Endothelial cell of umbilical vein (primary cell): ENCODE measurements at regions not wholly inside any gene's neighbourhood (a gene's known extent, or its start where the extent isn't known, plus 50 kb on each side); places are given as distances from the start of the nearest gene placed in this dataset.

Experiments used
- BruUV-seq: library from RNA; stranded (reverse); fragments of 400-500 nt; replicated peaks from 2 replicates; lab custom pipeline; 2021; lab: Mats Ljungman, UMichigan
- CTCF ChIA-PET: fragments of 300-600, 350-600 bp; sonication (Branson Sonifier 250); formaldehyde crosslinking; loops from one replicate; lab custom pipeline; 2021; ENCODE audit warnings: antibody characterized with exemption, inconsistent platforms; lab: Charles Lee
- POLR2A ChIA-PET: fragments of 300-600, 350-600 bp; sonication (Branson Sonifier 250); formaldehyde crosslinking; loops from one replicate; lab custom pipeline; 2021; ENCODE audit warnings: antibody characterized with exemption, inconsistent platforms; lab: Charles Lee
- DNase-seq: peaks from one replicate; pipeline ENCODE4 v3.0.0-alpha.2; 2011; ENCODE audit warnings: low read depth, low spot score
- FAIRE-seq: peaks from 2 replicates; lab custom pipeline; 2011; peaks lifted over from hg19 to GRCh38; lab: Jason Lieb, UNC
- H2AFZ ChIP-seq: 2 replicates; pipeline ENCODE4 v1.6.0; 2012; ENCODE audit warnings: low read depth, low read length, control low read depth, inconsistent platforms
- H3K27ac ChIP-seq: 2 replicates; pipeline ENCODE4 v1.5.1; 2011; ENCODE audit warnings: low read depth, mild to moderate bottlenecking, control low read depth, low read length, moderate library complexity; ENCODE audit not compliant: insufficient read depth
- H3K27me3 ChIP-seq, 2 experiments: 2 replicates each; pipeline versions ENCODE4 v1.6.0 to v1.6.1; 2011; ENCODE audit warnings: low read length in 2 of 2, mixed read lengths in 1 of 2; ENCODE audit not compliant: control insufficient read depth in 2 of 2, insufficient read depth in 2 of 2
- H3K36me3 ChIP-seq, 2 experiments: 2 replicates in 1 of 2; 3 replicates in 1 of 2; pipeline ENCODE4 v1.5.1; 2011; ENCODE audit warnings: low read length in 2 of 2, mild to moderate bottlenecking in 1 of 2, moderate library complexity in 1 of 2; ENCODE audit not compliant: control insufficient read depth in 2 of 2, insufficient read depth in 2 of 2; ENCODE audit errors: extremely low read depth in 1 of 2
- H3K4me1 ChIP-seq: 3 replicates; pipeline ENCODE4 v1.5.1; 2011; ENCODE audit warnings: mild to moderate bottlenecking, low read length; ENCODE audit not compliant: control insufficient read depth, insufficient read depth; ENCODE audit errors: extremely low read depth
- H3K4me2 ChIP-seq: 2 replicates; pipeline ENCODE4 v1.6.1; 2011; ENCODE audit warnings: low read length, control low read depth, mixed read lengths; ENCODE audit not compliant: insufficient read depth
- H3K4me3 ChIP-seq, 3 experiments: fragments of 200-600 bp in 1 of 3; sonication (generic), shearing (Covaris generic) in 1 of 3; replicated peaks in 1 of 3; 2 replicates each; pipeline ENCODE4 v1.5.1; 2011 to 2016; ENCODE audit warnings: control low read depth in 3 of 3, low read length in 3 of 3, mild to moderate bottlenecking in 2 of 3, inconsistent platforms in 1 of 3, low read depth in 1 of 3, moderate library complexity in 1 of 3; ENCODE audit not compliant: insufficient read depth in 1 of 3
- H3K79me2 ChIP-seq: 2 replicates; pipeline ENCODE4 v1.6.0; 2012; ENCODE audit warnings: low read length, inconsistent platforms; ENCODE audit not compliant: control insufficient read depth, insufficient read depth
- H3K9ac ChIP-seq: replicated peaks from 2 replicates; pipeline ENCODE3; 2011; ENCODE audit warnings: low read length, control low read depth; ENCODE audit not compliant: insufficient read depth; ENCODE audit errors: extremely low read depth
- H3K9me1 ChIP-seq: replicated peaks from 3 replicates; pipeline ENCODE4 v1.6.0; 2011; ENCODE audit warnings: mild to moderate bottlenecking, low read length; ENCODE audit not compliant: control insufficient read depth, insufficient read depth; ENCODE audit errors: extremely low read depth
- H3K9me3 ChIP-seq: replicated peaks from 2 replicates; pipeline ENCODE4 v1.5.1; 2012; ENCODE audit warnings: low read length, inconsistent platforms; ENCODE audit not compliant: control insufficient read depth, insufficient read depth
- H4K20me1 ChIP-seq: replicated peaks from 2 replicates; pipeline ENCODE3; 2011; ENCODE audit warnings: mild to moderate bottlenecking, low read length; ENCODE audit not compliant: control insufficient read depth, insufficient read depth; ENCODE audit errors: extremely low read depth
- CTCF ChIP-seq, 2 donors: IDR thresholded peaks; 1 replicate in 1 of 2; 2 replicates in 1 of 2; pipeline ENCODE4 v1.5.1; 2011; ENCODE audit warnings: low read length in 2 of 2, mild to moderate bottlenecking in 2 of 2, moderate library complexity in 2 of 2, control low read depth in 1 of 2, inconsistent platforms in 1 of 2, low read depth in 1 of 2; ENCODE audit not compliant: insufficient read depth in 1 of 2; ENCODE audit errors: extremely low read depth in 1 of 2
- EZH2 ChIP-seq: IDR thresholded peaks from 2 replicates; pipeline ENCODE4 v1.6.1; 2012; ENCODE audit warnings: borderline replicate concordance, low read depth, mild to moderate bottlenecking, moderate library complexity, low read length, inconsistent platforms; ENCODE audit not compliant: severe bottlenecking
- FOS ChIP-seq: IDR thresholded peaks from 2 replicates; pipeline ENCODE4 v1.6.1; 2011; ENCODE audit warnings: mild to moderate bottlenecking, low read length, moderate library complexity, borderline replicate concordance; ENCODE audit not compliant: insufficient read depth
- GATA2 ChIP-seq: IDR thresholded peaks from 2 replicates; pipeline ENCODE4 v1.7.0; 2011; ENCODE audit warnings: low read depth, mild to moderate bottlenecking, moderate library complexity, mixed read lengths, low read length; ENCODE audit not compliant: insufficient read length, insufficient read depth
- JUN ChIP-seq: IDR thresholded peaks from 2 replicates; pipeline ENCODE4 v1.6.1; 2011; ENCODE audit warnings: borderline replicate concordance, low read depth; ENCODE audit not compliant: insufficient read length, insufficient read depth
- MAX ChIP-seq: IDR thresholded peaks from 2 replicates; pipeline ENCODE4 v1.6.1; 2011; ENCODE audit not compliant: insufficient read depth, insufficient read length
- MYC ChIP-seq: IDR thresholded peaks from one replicate; pipeline ENCODE4 v1.6.1; 2011; ENCODE audit warnings: mild to moderate bottlenecking, low read depth, low read length
- POLR2A ChIP-seq: IDR thresholded peaks from 2 replicates; pipeline ENCODE4 v1.6.1; 2012; ENCODE audit warnings: low read depth, mild to moderate bottlenecking, control low read depth, low read length
- POLR2AphosphoS5 ChIP-seq: IDR thresholded peaks from 2 replicates; pipeline ENCODE4 v1.6.1; 2012; ENCODE audit warnings: low read depth, mild to moderate bottlenecking, control low read depth, low read length, moderate library complexity; ENCODE audit not compliant: insufficient read depth
- dilution Hi-C: fragments of 300-500 bp; cut with MboI; formaldehyde crosslinking; loops from one replicate; pipeline ENCODE4 v1.15.0; 2019; ENCODE audit warnings: low sequenced_read_pairs; ENCODE audit not compliant: extremely low pct_ligation_motif_present
- intact Hi-C: fragments of 100-400 bp; cut with micrococcal nuclease; formaldehyde crosslinking; loops from one replicate; pipeline ENCODE4 v1.10.0; 2022

GRCh38 chr3:55235416-55235815 lies 251.7 kb downstream of the WNT5A start:
- DNase-seq (no peak), FAIRE-seq (no peak)
- H2AFZ ChIP-seq: no peak overlapping the region
- TF ChIP-seq GATA2 (no peak), POLR2A (no peak), JUN (no peak), FOS (no peak), MAX (no peak), CTCF (IDR thresholded peaks at IDR 0.05; ENCODE audit: extremely low read depth in 1 of 2, insufficient read depth in 1 of 2, low read depth in 1 of 2, low read length in 2 of 2) (no peak), EZH2 (no peak), POLR2AphosphoS5 (no peak), MYC (no peak)
- H3K9me1 ChIP-seq: no peaks in the 10 kb centered on the region
- no peaks in the 10 kb centered on the region for H3K4me1 ChIP-seq
- no peaks in the 10 kb centered on the region for H3K79me2 ChIP-seq
- dilution Hi-C loops (no loop called here), intact Hi-C loops (no loop called here)
- no peaks in the 10 kb centered on the region for H3K36me3 ChIP-seq
- no peak overlapping the region for H3K27ac ChIP-seq
- H3K27me3 ChIP-seq: no peaks in the 10 kb centered on the region
- POLR2A ChIA-PET: no interaction called here
- H3K9ac ChIP-seq: no peak overlapping the region
- BruUV-seq: no TSS peak
- H3K4me3 ChIP-seq: no peak overlapping the region
- no peak overlapping the region for H3K4me2 ChIP-seq
- CTCF ChIA-PET: no interaction called here
- H3K9me3 ChIP-seq: peaks cover 4% of the 10 kb centered on the region
- H4K20me1 ChIP-seq: no peaks in the 10 kb centered on the region
